ENCODE measurements at regions not wholly inside any gene's neighbourhood (a gene's known extent, or its start where the extent isn't known, plus 50 kb on each side); places are given as distances from the start of the nearest gene placed in this dataset.

- no peak for TF ChIP-seq CTCF (IDR thresholded peaks at IDR 0.05)
- TF ChIP-seq POLR2A (IDR thresholded peaks at IDR 0.05) = no peak
- TF ChIP-seq POLR2AphosphoS5 (IDR thresholded peaks at IDR 0.05) = no peak
These were observed 365.2 kb upstream of the JARID2 start for GRCh38 chr6:14880677-14881076.
